GM10266 (cell line): ENCODE measurements at regions not wholly inside any gene's neighbourhood (a gene's known extent, or its start where the extent isn't known, plus 50 kb on each side); places are given as distances from the start of the nearest gene placed in this dataset.

Source experiments
- DNase-seq: peaks from one replicate; pipeline ENCODE4 v3.0.0; 2012; ENCODE audit errors: extremely low spot score
- TF ChIP-seq, protein P1 (sequence below): IDR thresholded peaks from 2 replicates; pipeline ENCODE4 v1.5.1; 2012; ENCODE audit warnings: mild to moderate bottlenecking, low read depth; ENCODE audit not compliant: control insufficient read depth, insufficient read depth; ENCODE audit errors: missing control alignments

DNA sequence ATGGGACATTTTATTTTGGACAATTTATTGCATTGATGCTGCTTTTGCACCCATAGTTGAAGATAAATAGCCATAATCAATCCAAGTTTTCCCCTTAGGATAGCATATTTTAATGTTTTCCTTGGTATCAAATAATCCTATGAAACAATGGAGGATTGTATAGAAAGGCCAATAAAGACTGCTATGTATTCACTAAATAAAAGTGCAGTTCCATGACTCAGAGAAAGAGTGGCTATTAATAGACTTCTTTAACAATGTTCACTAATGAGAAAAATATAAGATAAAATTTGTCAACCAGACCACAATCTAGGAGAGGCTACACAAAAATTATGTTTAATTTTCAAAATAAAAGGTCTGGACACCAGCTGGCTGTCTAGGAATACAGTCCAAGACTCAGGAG lies 560.9 kb upstream of the AGTR1 start:
- DNase-seq: no peak
- TF ChIP-seq, protein P1, sequence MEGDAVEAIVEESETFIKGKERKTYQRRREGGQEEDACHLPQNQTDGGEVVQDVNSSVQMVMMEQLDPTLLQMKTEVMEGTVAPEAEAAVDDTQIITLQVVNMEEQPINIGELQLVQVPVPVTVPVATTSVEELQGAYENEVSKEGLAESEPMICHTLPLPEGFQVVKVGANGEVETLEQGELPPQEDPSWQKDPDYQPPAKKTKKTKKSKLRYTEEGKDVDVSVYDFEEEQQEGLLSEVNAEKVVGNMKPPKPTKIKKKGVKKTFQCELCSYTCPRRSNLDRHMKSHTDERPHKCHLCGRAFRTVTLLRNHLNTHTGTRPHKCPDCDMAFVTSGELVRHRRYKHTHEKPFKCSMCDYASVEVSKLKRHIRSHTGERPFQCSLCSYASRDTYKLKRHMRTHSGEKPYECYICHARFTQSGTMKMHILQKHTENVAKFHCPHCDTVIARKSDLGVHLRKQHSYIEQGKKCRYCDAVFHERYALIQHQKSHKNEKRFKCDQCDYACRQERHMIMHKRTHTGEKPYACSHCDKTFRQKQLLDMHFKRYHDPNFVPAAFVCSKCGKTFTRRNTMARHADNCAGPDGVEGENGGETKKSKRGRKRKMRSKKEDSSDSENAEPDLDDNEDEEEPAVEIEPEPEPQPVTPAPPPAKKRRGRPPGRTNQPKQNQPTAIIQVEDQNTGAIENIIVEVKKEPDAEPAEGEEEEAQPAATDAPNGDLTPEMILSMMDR: no peak

DNA sequence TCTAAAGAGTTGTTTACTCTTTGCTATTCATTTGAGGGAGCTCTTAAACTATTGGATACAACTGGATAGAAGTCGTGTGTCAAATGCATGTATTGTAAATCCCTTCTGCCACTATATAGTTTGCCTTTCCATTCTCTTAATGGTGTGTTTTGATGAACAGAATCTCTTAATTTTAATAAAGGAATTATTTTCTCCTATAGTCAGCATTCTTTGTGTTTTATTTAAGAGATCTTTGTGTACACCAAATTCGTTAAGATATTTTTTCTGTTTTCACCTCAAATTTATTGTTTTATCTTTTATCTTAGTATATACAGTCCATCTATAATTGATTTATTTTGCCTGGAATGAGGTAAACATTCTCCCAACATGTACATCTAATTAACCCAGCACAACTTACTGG lies 551.5 kb upstream of the AGTR1 start:
- no peak for DNase-seq
- TF ChIP-seq, protein P1: no peak

DNA sequence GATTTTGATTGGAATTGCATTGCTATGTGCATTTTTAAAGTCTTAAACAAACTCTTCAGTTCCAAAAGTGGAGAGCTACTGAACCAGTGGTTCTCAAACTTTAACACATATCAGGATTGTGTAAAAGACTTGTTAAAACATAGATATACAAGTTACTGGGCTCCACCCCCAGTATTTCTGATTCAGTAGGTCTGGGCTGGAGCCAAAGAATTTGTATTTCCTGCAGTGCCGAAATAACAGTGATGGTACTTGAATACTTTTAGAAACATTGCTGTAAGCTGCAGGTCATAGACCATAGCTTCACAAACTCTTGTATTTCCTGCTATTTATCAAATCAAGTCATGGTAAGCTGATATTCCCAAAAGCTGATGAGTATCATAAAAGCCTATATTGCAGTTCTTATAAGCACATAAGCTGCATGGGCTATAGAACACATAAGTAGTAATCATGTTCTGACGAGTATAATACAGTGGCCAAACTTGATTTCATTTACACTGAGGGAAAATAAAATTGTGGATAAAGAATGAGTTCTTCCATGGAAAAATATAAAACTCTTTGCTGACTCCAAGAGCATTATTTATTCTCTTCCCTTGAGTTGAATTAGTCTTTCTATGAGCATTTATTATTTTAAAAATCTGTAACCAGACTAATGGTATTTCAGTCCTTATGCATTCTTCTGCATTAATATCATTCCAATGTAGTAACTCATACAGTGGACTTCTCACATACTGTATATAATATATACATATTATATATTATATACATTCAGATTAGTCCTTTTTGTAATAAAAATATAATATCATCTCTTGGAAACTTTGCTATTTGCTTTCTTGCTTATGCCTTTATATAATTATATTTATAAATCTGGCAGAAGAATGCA lies 550.5 kb upstream of the AGTR1 start:
- DNase-seq: no peak
- TF ChIP-seq, protein P1: no peak

DNA sequence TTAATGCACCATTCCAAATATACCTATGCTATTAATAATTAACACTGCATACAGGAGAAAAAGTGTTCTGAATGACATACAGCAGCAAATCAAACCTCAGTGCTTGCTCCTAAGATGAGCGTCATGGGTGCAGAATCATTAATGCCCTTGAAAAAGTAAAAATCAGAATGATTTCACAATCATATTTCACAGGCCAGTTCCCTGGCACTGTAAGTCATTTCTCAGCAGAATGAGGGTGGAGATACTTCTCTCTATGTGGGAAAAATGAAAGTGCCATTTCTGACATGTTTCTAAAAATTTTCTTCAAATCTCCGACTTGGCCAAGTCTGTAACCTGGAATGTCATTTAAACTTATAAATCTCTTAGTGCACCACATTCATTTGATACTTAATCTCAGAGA lies 549.8 kb upstream of the AGTR1 start:
- no peak for DNase-seq
- TF ChIP-seq, protein P1: no peak

DNA sequence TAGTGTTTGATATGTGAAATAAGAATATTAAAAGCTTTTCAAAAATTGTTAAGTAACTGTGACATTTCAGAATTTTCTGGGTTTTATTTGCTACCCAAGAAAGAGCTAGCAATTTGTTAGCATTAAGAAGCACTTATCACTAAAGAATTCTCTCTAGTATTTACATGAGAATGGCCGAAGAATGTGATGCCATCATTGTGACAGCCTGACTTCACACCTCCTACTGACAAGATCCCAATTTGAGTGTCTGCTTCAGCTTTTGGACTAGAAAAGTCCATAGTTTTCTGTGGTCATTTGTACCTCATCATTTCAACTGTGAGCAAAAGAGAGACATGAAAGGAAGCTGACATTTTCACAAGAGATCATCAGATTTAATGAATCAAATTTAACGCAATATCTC lies 548.1 kb upstream of the AGTR1 start:
- TF ChIP-seq, protein P1: no peak

DNA sequence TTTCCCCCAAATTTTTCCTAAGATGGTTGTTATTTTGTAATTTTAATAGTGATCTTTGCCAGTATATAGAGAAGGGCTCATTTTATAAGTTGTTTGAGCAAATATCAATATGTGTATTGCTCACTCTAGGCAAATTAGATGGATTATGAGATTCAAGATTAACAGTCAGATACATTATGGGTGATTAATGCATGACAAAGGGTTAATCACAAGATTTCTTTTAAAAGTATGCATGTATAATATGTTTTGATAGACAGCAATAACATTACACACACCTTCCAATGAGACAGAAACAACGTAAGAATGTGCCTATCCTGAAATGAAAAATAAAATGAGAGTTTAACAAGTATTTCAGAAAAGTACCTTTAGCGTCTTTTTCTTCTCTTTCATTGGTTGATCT lies 547.6 kb upstream of the AGTR1 start:
- TF ChIP-seq, protein P1: no peak

More for the DNA sequence above, 548.1 kb upstream of the AGTR1 start:
- no peak for DNase-seq

DNA sequence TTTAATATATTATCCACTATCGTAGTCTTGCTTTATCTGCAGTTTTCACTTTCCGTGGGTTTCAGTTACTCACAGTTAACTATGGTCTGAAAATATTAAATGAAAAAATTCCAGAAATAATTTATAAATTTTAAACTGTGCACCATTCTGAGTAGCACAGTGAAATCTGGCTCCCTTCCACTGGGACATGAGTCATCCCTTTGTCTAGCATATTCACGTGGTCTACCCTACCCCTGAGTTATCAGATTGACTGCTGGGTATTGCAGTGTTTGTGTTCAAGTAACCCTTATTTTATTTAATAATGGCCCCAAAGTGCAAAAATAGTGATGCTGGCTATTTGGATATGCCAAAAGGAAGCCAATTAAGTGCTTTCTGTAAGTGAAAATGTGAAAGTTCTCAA lies 539.5 kb upstream of the AGTR1 start:
- DNase-seq: no peak
- TF ChIP-seq, protein P1: no peak

More for the DNA sequence above, 547.6 kb upstream of the AGTR1 start:
- no peak for DNase-seq
